LNCAP (cell line): ENCODE measurements at regions not wholly inside any gene's neighbourhood (a gene's known extent, or its start where the extent isn't known, plus 50 kb on each side); places are given as distances from the start of the nearest gene placed in this dataset.

Experiments used
- TF ChIP-seq, protein P1 (sequence below): fragments of 450-650 bp; IDR thresholded peaks from 2 replicates; pipeline ENCODE4 v1.5.1; 2017; ENCODE audit warnings: mild to moderate bottlenecking

DNA sequence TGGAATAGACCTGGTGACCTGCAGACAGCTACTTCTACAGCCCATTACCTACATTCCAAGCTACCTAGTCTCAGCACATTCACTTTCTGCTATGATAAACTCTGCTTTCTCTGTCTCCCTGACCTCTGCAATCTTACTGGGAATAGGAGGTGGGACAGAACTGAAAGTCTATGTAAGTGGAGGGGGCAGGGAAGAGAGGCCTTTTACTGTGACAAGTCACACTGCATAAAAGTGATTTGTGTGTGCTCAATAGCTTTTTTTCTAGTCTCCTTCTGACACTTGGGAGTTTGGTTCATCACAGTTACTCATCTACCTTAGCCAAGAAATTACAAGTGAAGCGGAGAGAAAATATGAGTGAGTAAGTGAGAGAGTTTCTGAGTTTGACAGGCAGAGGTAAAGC lies 322.4 kb downstream of the OLFM4 start:
- TF ChIP-seq, protein P1, sequence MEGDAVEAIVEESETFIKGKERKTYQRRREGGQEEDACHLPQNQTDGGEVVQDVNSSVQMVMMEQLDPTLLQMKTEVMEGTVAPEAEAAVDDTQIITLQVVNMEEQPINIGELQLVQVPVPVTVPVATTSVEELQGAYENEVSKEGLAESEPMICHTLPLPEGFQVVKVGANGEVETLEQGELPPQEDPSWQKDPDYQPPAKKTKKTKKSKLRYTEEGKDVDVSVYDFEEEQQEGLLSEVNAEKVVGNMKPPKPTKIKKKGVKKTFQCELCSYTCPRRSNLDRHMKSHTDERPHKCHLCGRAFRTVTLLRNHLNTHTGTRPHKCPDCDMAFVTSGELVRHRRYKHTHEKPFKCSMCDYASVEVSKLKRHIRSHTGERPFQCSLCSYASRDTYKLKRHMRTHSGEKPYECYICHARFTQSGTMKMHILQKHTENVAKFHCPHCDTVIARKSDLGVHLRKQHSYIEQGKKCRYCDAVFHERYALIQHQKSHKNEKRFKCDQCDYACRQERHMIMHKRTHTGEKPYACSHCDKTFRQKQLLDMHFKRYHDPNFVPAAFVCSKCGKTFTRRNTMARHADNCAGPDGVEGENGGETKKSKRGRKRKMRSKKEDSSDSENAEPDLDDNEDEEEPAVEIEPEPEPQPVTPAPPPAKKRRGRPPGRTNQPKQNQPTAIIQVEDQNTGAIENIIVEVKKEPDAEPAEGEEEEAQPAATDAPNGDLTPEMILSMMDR: no peak

DNA sequence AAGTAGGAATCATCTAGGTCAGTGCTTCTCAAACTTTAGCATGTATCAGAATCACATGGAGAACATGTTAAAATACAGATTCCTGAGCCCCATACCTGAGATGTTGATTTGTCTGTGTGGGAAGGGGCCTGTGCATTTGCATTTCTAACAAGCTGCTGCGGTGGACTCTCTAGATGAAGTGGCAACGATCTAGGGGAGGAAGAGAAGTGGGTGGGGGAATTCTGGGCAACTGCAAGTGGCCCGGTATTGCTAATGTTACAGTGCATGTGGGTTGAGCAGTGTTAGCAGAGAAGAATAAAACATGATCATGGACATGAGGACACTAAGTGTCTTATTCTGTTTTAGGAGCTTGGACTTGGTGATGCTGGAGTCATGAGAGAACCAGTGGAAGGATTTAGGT lies 329.0 kb downstream of the OLFM4 start:
- TF ChIP-seq, protein P1: no peak

DNA sequence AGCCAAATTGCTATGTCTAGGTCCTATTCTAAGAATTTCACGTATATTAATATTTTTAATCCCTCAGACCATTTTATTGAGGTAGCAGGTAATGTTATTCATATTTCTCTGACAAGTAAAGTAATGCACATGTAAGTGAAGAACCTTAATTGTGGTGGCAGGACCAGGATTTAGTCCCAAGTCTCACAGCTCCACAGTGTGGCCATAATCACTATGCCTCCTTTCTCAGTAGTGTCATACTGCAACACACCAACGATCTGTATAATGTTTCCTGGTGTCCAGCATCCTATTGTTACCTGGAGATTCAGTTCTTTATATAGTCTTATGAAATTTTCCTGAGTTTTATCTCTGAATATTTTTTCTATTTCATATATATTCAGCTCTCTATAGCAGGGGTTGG lies 340.3 kb downstream of the OLFM4 start:
- TF ChIP-seq, protein P1: no peak

DNA sequence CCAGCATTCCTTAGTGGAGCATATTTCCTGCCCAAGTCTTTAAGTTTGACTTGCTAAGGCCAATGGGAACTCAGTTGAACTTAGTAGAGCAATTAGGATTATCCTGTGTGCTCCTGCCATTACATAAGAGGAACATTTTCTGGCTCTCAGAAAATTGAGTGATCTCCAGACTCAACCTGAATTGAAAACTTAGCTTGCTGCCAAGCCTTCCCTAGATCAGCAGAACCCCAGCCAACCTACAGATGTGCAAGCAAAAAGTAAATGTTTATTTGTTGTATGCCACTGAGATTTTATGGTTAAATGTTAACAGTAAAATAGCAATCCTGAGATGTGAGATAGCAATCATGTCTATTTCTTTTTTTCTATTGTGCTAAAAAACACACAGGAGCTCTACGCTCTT lies 350.9 kb downstream of the OLFM4 start:
- TF ChIP-seq, protein P1: no peak

DNA sequence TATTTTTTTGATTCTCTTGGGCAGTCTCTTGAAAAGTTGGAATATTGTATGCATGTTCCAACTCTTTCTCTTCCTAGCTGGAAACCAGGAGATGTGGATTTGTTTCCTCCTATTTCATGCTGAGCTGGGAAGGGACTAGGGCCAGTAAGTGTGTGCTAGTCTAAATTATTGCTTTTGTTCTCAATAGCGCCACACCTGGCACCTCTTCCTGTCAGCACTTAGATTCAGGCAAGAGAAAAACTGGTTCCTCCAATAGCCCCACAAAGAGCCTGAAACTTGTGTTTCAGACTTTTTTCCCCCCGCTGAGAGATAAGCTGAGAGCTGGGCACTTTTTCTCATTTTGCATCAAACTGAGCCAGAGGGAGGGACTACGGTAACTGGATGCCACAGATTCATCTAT lies 353.4 kb downstream of the OLFM4 start:
- TF ChIP-seq, protein P1: no peak

DNA sequence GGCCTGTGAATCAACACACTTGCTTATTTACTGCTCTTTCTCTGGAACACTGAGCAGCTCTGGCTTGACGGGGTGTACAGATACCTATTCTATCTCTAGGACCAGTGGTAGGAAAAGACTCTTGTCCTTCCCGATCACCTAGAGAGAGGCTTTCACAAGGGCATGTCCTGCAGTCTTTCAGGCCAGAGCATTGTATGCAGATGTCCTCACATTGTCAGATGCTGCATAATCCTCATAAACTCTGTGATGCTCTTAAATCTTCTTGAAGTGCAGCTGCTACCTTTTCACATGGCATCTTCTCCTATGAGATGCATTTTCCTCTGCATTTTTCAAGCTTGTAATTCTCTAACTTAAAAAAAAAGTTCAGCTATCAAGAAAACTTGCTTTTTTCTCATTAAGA lies 369.4 kb downstream of the OLFM4 start:
- TF ChIP-seq, protein P1: no peak

DNA sequence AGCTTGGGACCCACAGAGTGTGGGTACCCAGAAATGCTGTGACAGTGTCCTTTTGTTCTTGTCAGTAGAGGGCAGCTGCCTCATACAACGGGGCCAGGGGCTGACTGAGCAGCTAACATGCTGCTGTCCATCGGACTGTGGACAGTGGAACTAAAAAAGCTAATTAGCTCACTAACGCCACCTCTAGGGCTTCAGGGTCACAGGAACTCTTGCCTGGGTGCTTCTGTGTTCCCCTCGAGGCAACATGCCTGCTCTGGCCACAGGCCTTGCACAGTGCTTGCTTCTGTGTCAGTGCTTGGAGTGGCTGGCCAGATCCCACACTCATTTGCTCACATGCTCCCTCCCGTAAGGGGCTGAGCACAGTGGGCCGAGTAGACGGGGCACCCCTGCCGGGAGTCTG lies 377.0 kb downstream of the OLFM4 start:
- TF ChIP-seq, protein P1: no peak

DNA sequence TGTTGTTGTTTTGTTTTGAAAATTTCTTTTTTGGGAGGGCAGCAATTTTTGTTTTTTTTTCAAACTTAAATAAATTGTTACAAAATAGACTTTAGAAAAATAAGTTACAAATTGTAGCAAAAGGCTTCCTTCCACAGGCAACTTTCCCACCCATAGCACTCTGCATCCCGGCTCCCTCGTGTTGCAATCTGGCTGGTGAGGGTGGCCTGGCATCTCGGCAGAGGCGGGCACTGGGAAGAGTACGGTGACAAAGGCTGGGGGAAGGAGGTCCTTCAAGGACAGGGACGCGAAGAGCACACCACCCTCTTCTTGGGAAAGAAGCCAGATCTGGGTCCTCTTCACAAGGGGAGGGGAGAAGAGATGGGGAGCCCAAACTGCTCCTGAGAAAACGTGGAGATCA lies 379.7 kb downstream of the OLFM4 start:
- TF ChIP-seq, protein P1: no peak
